NB4 (cell line): ENCODE measurements at regions not wholly inside any gene's neighbourhood (a gene's known extent, or its start where the extent isn't known, plus 50 kb on each side); places are given as distances from the start of the nearest gene placed in this dataset.

ENCODE experiments used
- DNase-seq: peaks from one replicate; pipeline ENCODE4 v3.0.0; 2010; ENCODE audit warnings: low read depth
- H3K4me3 ChIP-seq: one replicate; pipeline ENCODE4 v1.5.1; 2011; ENCODE audit warnings: mild to moderate bottlenecking, low read depth, low read length, moderate library complexity
- CTCF ChIP-seq: IDR thresholded peaks from one replicate; pipeline ENCODE4 v1.5.1; 2012; ENCODE audit warnings: low read depth, low read length
- MAX ChIP-seq: IDR thresholded peaks from 2 replicates; pipeline ENCODE4 v1.6.1; 2011; ENCODE audit warnings: low read depth, low read length
- MYC ChIP-seq: IDR thresholded peaks from 2 replicates; pipeline ENCODE4 v1.6.1; 2011; ENCODE audit warnings: low read depth, low read length
- POLR2A ChIP-seq: IDR thresholded peaks from 2 replicates; pipeline ENCODE4 v1.6.1; 2011; ENCODE audit warnings: mild to moderate bottlenecking; ENCODE audit not compliant: insufficient read length; ENCODE audit errors: extremely low read depth

DNA sequence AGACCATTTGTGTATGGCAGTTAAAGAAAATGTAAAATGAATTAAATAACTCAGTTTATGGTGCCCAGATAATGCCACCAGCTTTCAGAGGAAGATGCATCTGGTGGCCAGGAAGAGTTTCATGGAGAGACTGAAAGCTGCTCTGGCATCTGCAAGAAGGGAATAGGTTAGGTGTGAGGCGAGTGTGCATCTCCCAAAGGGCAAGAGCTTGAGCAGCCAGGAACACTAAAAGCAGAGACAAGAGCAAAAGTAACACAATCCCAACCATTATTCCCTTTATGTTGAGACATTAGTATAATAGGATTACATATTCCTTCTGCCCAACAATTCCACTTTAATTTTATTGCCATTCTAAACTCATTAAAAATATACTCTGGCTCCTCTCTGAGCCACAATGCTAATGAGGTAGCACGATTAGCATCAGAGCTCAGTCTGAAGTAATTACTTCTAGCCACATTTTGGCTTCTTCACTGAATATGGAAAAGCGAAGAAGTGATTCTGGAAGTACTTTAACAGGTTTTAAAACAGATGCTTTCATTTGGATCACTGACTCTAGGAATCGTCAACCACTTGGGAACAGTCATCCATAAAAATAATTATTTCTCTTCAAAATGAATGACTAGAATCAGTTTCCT, 309.4 kb upstream of the TMTC1 start:
- TF ChIP-seq POLR2A (no peak), MAX (no peak), MYC (no peak), CTCF (no peak)
- no peak for DNase-seq

DNA sequence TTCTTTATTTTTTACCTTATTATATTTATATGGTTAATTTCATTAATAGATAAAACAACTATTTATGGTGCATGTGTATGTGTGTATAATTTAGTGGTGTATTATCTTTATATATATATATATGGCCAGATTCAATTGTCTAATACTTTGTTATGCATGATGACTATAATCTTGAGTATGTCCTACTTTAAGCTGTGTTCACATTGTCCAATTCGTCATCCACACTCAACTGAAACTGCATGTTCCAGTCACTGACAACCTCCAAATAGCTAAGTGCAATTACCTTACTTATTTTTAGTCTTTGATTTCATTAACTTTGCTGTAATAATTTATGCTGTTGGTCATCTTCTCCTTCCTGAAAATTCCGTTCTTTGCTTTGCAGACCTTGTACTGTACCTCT, 306.5 kb upstream of the TMTC1 start:
- H3K4me3 ChIP-seq = no peak overlapping the region
- TF ChIP-seq CTCF (no peak), MAX (no peak), POLR2A (no peak), MYC (no peak)
- DNase-seq = no peak

More for the DNA sequence above, 309.4 kb upstream of the TMTC1 start:
- H3K4me3 ChIP-seq = no peak overlapping the region

- no peak overlapping the region for H3K4me3 ChIP-seq
- TF ChIP-seq CTCF = no peak
- TF ChIP-seq MAX = no peak
- TF ChIP-seq POLR2A = no peak
- DNase-seq = no peak
These were observed 304.7 kb upstream of the TMTC1 start for GRCh38 chr12:30088259-30088995.

DNA sequence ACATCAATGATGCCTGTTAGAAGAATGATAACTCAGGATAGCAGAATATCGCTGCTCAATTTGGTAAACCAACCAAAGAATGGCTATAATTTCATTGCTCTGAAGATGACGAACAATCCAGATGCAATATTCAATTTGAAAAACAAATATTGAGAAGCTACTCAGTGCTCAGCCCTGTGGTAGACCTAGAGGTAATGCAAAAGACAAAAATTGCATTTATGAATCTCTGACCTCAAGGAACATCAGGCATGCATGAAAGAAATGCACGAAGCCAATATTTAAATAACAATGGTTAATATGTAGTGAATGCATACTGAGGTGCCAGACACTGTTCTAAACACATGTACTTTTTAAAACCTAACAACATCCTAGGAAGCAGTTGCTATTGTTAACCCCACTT, 298.6 kb upstream of the TMTC1 start:
- no peak for TF ChIP-seq CTCF
- TF ChIP-seq POLR2A = no peak
- no peak for TF ChIP-seq MAX
- TF ChIP-seq MYC = no peak
- DNase-seq = no peak
- H3K4me3 ChIP-seq = no peak overlapping the region

GRCh38 chr12:30074916-30075315, 291.2 kb upstream of the TMTC1 start:
- H3K4me3 ChIP-seq = no peak overlapping the region
- TF ChIP-seq POLR2A (no peak), MAX (no peak), CTCF (no peak), MYC (no peak)
- no peak for DNase-seq
